ENCODE measurements at regions not wholly inside any gene's neighbourhood (a gene's known extent, or its start where the extent isn't known, plus 50 kb on each side); places are given as distances from the start of the nearest gene placed in this dataset.
A peak's percentile ranks its signal among the peaks of the same experiment; 100 is the strongest.

DNA sequence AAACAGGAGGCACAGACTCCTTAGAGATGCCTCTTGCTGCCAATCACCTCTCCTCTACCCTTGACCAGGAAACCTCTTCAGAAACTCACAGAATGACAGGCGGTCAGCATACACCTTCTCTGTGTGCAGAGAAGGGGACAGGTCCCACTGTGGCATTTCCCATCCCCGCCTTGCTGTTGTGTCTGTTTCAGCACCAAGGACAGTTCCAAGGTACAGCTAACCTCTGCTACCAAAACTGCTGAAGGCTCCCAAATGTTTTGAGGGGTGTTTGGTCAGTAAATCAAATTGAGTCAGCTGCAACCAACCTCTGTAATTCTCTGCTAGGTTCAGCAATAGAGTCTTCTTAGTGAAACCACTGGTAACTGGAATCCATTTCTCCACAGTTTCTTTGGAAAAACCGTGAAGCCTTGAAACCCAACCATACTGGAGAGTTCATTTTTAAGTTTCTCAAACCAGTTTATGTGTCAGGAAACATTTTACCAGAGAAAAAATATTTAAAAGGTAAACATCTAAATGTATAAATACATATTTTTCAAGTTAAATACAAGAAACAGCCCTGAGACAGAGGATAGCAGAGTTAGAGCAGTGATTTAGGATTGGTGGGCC is 122.0 kb downstream of the DRD1 start:
- peak; percentile 52 for DNase-seq (ENCODE audit: low read depth)
- TF ChIP-seq, protein P1, sequence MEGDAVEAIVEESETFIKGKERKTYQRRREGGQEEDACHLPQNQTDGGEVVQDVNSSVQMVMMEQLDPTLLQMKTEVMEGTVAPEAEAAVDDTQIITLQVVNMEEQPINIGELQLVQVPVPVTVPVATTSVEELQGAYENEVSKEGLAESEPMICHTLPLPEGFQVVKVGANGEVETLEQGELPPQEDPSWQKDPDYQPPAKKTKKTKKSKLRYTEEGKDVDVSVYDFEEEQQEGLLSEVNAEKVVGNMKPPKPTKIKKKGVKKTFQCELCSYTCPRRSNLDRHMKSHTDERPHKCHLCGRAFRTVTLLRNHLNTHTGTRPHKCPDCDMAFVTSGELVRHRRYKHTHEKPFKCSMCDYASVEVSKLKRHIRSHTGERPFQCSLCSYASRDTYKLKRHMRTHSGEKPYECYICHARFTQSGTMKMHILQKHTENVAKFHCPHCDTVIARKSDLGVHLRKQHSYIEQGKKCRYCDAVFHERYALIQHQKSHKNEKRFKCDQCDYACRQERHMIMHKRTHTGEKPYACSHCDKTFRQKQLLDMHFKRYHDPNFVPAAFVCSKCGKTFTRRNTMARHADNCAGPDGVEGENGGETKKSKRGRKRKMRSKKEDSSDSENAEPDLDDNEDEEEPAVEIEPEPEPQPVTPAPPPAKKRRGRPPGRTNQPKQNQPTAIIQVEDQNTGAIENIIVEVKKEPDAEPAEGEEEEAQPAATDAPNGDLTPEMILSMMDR (IDR thresholded peaks at IDR 0.05; ENCODE audit: insufficient read depth, low read depth, low read length, missing control alignments) = no peak
- no peak overlapping the region for H3K4me3 ChIP-seq (ENCODE audit: low read depth, low read length)

DNA sequence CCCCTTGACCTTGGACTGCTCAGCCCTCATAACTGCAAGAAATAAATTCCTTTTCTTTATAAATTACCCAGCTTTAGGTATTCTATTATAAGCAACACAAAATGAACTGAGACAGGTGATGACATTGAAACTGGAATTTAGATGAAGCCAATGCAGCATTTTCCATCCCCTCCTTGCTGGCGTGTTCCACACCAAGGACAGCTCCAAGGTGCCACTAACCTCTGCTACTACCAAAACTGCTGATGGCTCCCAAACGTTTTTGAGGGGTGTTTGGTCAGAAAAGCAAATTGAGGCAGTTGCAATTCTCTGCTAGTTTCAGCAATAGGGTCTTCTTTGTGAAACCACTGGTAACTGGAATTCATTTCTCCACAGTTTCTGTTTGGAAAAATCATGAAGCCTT is 124.8 kb downstream of the DRD1 start:
- no peak for DNase-seq (ENCODE audit: low read depth)
- TF ChIP-seq, protein P1 (IDR thresholded peaks at IDR 0.05; ENCODE audit: insufficient read depth, low read depth, low read length, missing control alignments) = no peak
- no peak overlapping the region for H3K4me3 ChIP-seq (ENCODE audit: low read depth, low read length)

DNA sequence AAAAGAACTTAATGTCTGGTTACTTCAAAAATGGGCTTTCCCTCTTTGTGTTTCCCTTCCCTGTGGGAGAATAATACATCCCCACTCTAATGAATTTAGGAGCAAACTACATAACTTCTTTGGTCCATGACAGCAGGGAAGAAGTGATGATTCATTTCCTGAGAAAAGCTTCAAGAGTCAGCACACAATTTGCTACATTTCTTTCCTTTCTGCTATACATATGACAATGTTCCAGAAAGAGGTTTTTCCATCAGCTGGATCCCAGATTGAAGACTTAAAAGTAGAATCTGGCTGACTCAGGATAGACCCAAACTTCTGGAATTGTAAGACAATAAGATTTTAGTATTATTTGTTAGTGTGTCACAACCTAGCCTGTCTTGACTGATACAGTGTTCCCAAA is 126.1 kb downstream of the DRD1 start:
- no peak for DNase-seq (ENCODE audit: low read depth)
- no peak overlapping the region for H3K4me3 ChIP-seq (ENCODE audit: low read depth, low read length)
- TF ChIP-seq, protein P1 (IDR thresholded peaks at IDR 0.05; ENCODE audit: insufficient read depth, low read depth, low read length, missing control alignments) = no peak

DNA sequence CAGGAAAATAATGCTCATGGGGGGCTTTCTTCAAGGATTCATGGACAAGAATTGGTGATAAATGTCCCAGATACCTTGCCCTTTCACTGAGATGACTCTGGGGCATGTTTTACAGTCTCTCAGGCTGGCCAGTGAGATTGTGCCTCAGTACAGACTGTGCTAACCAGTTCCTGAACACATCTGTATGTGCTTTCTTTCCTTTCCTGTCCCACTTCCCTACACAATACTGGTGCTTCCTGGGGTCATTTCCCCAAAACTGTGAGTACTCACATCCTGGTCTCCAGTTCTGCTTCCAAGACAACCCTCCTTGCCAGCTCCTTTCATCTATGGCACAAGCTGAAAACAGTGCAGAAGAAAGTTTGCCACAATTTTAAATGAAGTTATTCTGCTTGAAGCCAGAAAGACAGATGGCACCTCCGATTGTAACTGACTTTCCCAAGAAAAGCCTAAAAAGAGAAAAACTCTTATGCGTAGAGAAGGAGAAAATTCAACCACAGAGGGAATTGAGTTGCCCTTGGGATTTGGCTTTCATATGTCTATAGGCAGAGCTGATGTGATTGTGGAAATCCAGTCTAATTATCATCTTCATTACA is 134.7 kb downstream of the DRD1 start:
- no peak overlapping the region for H3K4me3 ChIP-seq (ENCODE audit: low read depth, low read length)
- TF ChIP-seq, protein P1 (IDR thresholded peaks at IDR 0.05; ENCODE audit: insufficient read depth, low read depth, low read length, missing control alignments) = no peak
- DNase-seq (ENCODE audit: low read depth) = no peak

DNA sequence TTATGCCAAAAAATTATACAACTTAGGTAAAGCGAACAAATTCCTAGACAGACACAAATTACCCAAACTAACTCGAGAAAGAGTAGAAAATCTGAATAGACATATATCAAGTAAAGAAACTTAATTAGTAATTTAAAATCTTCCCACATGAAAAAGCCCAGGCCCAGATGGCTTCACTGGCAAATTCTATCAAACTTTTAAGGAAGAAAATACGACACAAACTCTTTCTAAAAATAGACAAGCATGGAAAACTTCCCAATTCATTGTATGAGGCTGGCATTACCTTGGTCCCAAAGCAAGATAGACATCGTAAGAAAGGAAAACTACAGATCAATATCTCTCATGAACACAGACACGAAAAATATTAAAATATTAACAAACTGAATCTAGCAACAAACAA is 135.3 kb downstream of the DRD1 start:
- TF ChIP-seq, protein P1 (IDR thresholded peaks at IDR 0.05; ENCODE audit: insufficient read depth, low read depth, low read length, missing control alignments) = no peak
- DNase-seq (ENCODE audit: low read depth) = no peak
- no peak overlapping the region for H3K4me3 ChIP-seq (ENCODE audit: low read depth, low read length)

DNA sequence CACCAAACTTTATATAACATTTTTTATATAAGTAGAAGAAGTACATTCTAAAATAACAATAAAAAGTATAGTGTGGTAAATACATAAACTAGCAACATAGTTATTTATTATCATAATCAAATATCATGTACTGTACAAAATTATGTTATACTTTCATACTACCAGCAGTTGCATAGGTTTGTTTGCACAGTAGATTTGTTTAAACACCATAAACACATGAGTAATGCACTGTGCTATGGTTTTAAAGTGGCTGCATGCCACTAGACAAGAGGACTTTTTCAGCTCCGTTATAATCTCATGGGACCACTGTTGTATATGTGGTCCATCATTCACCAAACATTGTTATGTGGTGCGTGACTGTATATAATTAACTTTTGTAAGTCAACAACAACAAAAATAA is 137.6 kb downstream of the DRD1 start:
- TF ChIP-seq, protein P1 (IDR thresholded peaks at IDR 0.05; ENCODE audit: insufficient read depth, low read depth, low read length, missing control alignments) = no peak
- no peak overlapping the region for H3K4me3 ChIP-seq (ENCODE audit: low read depth, low read length)
- DNase-seq (ENCODE audit: low read depth) = no peak

DNA sequence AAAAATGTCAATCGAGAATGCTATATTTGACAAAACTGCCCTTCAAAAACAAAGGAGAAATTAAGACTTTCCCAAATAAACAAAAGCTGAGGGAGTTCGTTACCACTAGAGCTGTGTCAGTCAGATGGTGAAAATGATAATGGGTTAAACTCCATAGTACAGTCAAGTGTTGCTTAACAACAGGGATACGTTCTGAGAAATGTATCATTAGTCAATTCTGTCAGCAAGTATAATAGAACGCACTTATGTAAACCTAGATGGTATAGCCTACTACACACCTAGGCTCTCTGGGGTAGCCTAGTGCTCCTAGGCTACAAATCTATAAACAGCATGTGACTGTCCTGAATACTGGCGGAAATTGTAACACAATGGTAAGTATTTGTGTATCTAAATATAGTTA is 138.7 kb downstream of the DRD1 start:
- no peak overlapping the region for H3K4me3 ChIP-seq (ENCODE audit: low read depth, low read length)
- TF ChIP-seq, protein P1 (IDR thresholded peaks at IDR 0.05; ENCODE audit: insufficient read depth, low read depth, low read length, missing control alignments) = no peak
- DNase-seq (ENCODE audit: low read depth) = no peak

Measured in GM12865 (cell line).